ENCODE measurements at regions not wholly inside any gene's neighbourhood (a gene's known extent, or its start where the extent isn't known, plus 50 kb on each side); places are given as distances from the start of the nearest gene placed in this dataset.
"Not testable (repeated sequence)": the region's sequence is repeated elsewhere in the genome, so short reads cannot be mapped to it uniquely, and the experiment has no call there.

DNA sequence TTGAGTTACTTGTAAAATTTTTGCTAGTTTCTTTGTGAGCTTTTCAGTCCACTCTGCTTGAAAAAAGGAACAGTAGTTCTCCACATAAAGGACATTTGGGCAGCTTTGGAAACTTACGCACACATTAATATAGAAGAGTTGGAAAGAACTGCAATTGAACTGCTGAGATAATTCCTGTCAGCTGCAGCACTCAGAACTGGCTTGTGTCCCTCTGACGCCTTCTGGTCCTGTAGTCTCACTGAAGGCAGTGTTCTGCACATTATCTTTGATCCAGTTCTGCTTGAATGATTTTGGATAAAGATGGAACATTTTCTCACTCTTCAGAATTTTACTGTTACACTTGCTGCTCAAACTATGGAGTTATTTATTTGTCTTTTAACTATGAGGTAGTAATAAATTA lies 901.9 kb downstream of the OTOL1 start:
- intact Hi-C loops (cut with DNase I), result no loop called here
- H3K9me3 ChIP-seq, result peaks cover 0 to 3% of the 10 kb centered on the region in 2 donors
- TF ChIP-seq, protein P1, sequence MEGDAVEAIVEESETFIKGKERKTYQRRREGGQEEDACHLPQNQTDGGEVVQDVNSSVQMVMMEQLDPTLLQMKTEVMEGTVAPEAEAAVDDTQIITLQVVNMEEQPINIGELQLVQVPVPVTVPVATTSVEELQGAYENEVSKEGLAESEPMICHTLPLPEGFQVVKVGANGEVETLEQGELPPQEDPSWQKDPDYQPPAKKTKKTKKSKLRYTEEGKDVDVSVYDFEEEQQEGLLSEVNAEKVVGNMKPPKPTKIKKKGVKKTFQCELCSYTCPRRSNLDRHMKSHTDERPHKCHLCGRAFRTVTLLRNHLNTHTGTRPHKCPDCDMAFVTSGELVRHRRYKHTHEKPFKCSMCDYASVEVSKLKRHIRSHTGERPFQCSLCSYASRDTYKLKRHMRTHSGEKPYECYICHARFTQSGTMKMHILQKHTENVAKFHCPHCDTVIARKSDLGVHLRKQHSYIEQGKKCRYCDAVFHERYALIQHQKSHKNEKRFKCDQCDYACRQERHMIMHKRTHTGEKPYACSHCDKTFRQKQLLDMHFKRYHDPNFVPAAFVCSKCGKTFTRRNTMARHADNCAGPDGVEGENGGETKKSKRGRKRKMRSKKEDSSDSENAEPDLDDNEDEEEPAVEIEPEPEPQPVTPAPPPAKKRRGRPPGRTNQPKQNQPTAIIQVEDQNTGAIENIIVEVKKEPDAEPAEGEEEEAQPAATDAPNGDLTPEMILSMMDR (IDR thresholded peaks at IDR 0.05), result no peak

GRCh38 chr3:162400697-162401096 lies 904.1 kb downstream of the OTOL1 start:
- TF ChIP-seq, protein P1 (IDR thresholded peaks at IDR 0.05), result no peak
- Histone ChIP-seq H3K4me1 (no peaks in the 10 kb centered on the region), H3K9me3 (peaks cover 0 to 3% of the 10 kb centered on the region in 2 donors), H3K27me3 (no peaks in the 10 kb centered on the region), H3K4me3 (no peak overlapping the region), H3K36me3 (no peaks in the 10 kb centered on the region), H3K27ac (no peak overlapping the region)
- intact Hi-C loops (cut with DNase I), result no loop called here
- no peak for DNase-seq (ENCODE audit: low spot score in 2 of 2)

More for the DNA sequence above, 901.9 kb downstream of the OTOL1 start:
- Histone ChIP-seq H3K4me1 (no peaks in the 10 kb centered on the region), H3K27ac (no peak overlapping the region), H3K4me3 (no peak overlapping the region), H3K27me3 (no peaks in the 10 kb centered on the region), H3K36me3 (no peaks in the 10 kb centered on the region)
- DNase-seq (ENCODE audit: low spot score in 2 of 2), result no peak

DNA sequence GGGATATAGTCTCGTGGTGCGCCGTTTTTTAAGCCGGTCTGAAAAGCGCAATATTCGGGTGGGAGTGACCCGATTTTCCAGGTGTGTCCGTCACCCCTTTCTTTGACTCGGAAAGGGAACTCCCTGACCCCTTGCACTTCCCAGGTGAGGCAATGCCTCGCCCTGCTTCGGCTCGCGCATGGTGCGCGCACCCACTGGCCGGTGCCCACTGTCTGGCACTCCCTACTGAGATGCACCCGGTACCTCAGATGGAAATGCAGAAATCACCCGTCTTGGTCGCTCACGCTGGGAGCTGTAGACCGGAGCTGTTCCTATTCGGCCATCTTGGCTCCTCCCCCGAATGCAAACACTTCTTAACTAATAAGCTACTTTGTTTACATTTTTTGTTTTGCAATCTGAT lies 914.9 kb downstream of the OTOL1 start:
- H3K9me3 ChIP-seq; H3K27me3 ChIP-seq; H3K4me1 ChIP-seq; DNase-seq (ENCODE audit: low spot score in 2 of 2); intact Hi-C loops (cut with DNase I); H3K4me3 ChIP-seq; H3K27ac ChIP-seq; H3K36me3 ChIP-seq: not testable (repeated sequence)

- intact Hi-C loops (cut with DNase I), result no loop called here
- Histone ChIP-seq H3K4me1 (no peaks in the 10 kb centered on the region), H3K36me3 (no peaks in the 10 kb centered on the region), H3K27me3 (no peaks in the 10 kb centered on the region), H3K4me3 (no peak overlapping the region), H3K9me3 (no peaks in the 10 kb centered on the region), H3K27ac (no peak overlapping the region)
- DNase-seq (ENCODE audit: low spot score in 2 of 2), result no peak
- TF ChIP-seq, protein P1 (IDR thresholded peaks at IDR 0.05), result no peak
Observed at GRCh38 chr3:162421721-162422120, 925.1 kb downstream of the OTOL1 start.

- no peak for DNase-seq (ENCODE audit: low spot score in 2 of 2)
- Histone ChIP-seq H3K4me1 (no peaks in the 10 kb centered on the region), H3K27me3 (no peaks in the 10 kb centered on the region), H3K9me3 (no peaks in the 10 kb centered on the region), H3K4me3 (no peak overlapping the region), H3K27ac (no peak overlapping the region), H3K36me3 (no peaks in the 10 kb centered on the region)
- intact Hi-C loops (cut with DNase I), result no loop called here
- TF ChIP-seq, protein P1 (IDR thresholded peaks at IDR 0.05), result no peak
Observed at GRCh38 chr3:162428192-162428591, 931.6 kb downstream of the OTOL1 start.

DNA sequence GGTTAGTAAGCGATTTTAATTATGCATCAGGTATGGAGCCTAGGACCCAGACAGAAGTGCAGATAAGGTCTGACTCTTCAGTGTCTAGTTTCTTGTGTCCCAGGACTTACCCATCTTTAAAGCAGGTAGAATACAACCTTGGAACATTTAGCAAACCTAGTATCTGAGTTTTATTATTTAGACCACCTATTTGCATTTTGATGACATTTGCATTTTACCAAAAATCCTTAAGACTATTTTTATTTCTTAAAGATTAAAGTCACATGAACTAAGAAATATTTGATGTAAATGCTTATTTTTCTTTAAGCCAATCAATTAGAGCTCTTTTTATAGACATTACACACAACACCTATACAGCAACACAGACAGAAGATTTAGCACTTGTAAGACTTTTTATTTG lies 939.1 kb downstream of the OTOL1 start:
- Histone ChIP-seq H3K4me1 (no peaks in the 10 kb centered on the region), H3K4me3 (no peak overlapping the region), H3K27ac (no peak overlapping the region), H3K9me3 (no peaks in the 10 kb centered on the region), H3K27me3 (no peaks in the 10 kb centered on the region), H3K36me3 (no peaks in the 10 kb centered on the region)
- DNase-seq (ENCODE audit: low spot score in 2 of 2), result no peak
- TF ChIP-seq, protein P1 (IDR thresholded peaks at IDR 0.05), result no peak
- intact Hi-C loops (cut with DNase I), result no loop called here
